HG03469 (cell line): ENCODE measurements at regions not wholly inside any gene's neighbourhood (a gene's known extent, or its start where the extent isn't known, plus 50 kb on each side); places are given as distances from the start of the nearest gene placed in this dataset.

Experiments used
- ATAC-seq: cut with Tn5 transposase; IDR thresholded peaks from one replicate; pipeline ENCODE4 v1.9.1; 2021; ENCODE audit warnings: mild to moderate bottlenecking, moderate library complexity, moderate number of reproducible peaks; ENCODE audit not compliant: unreplicated experiment

- no peak for ATAC-seq
Observed at GRCh38 chr6:23454080-23454976, 671.7 kb upstream of the NRSN1 start.

- ATAC-seq: no peak
Observed at GRCh38 chr6:23455754-23456153, 670.3 kb upstream of the NRSN1 start.

- no peak for ATAC-seq
Observed at GRCh38 chr6:23456396-23456795, 669.6 kb upstream of the NRSN1 start.

GRCh38 chr6:23457321-23457720, 668.7 kb upstream of the NRSN1 start:
- no peak for ATAC-seq

- no peak for ATAC-seq
Observed at GRCh38 chr6:23465912-23466311, 660.1 kb upstream of the NRSN1 start.

GRCh38 chr6:23477586-23477985, 648.4 kb upstream of the NRSN1 start:
- no peak for ATAC-seq

GRCh38 chr6:23478312-23478711, 647.7 kb upstream of the NRSN1 start:
- no peak for ATAC-seq

GRCh38 chr6:23483896-23484295, 642.1 kb upstream of the NRSN1 start:
- no peak for ATAC-seq

GRCh38 chr6:23494367-23494766, 631.6 kb upstream of the NRSN1 start:
- no peak for ATAC-seq

- no peak for ATAC-seq
Observed at GRCh38 chr6:23498013-23498412, 628.0 kb upstream of the NRSN1 start.

GRCh38 chr6:23499549-23499948, 626.5 kb upstream of the NRSN1 start:
- ATAC-seq: no peak

GRCh38 chr6:23503173-23503572, 622.8 kb upstream of the NRSN1 start:
- no peak for ATAC-seq

GRCh38 chr6:23505026-23505425, 621.0 kb upstream of the NRSN1 start:
- ATAC-seq: no peak

- no peak for ATAC-seq
Observed at GRCh38 chr6:23510778-23511510, 615.1 kb upstream of the NRSN1 start.

GRCh38 chr6:23511817-23512216, 614.2 kb upstream of the NRSN1 start:
- ATAC-seq: no peak

- no peak for ATAC-seq
Observed at GRCh38 chr6:23518294-23518693, 607.7 kb upstream of the NRSN1 start.

- ATAC-seq: no peak
Observed at GRCh38 chr6:23522792-23523547, 603.0 kb upstream of the NRSN1 start.

GRCh38 chr6:23523771-23524170, 602.2 kb upstream of the NRSN1 start:
- ATAC-seq: no peak

- no peak for ATAC-seq
Observed at GRCh38 chr6:23524548-23524947, 601.5 kb upstream of the NRSN1 start.

- ATAC-seq: no peak
Observed at GRCh38 chr6:23526526-23526925, 599.5 kb upstream of the NRSN1 start.

- ATAC-seq: no peak
Observed at GRCh38 chr6:23529902-23530301, 596.1 kb upstream of the NRSN1 start.
